MG63 (cell line): ENCODE measurements at regions not wholly inside any gene's neighbourhood (a gene's known extent, or its start where the extent isn't known, plus 50 kb on each side); places are given as distances from the start of the nearest gene placed in this dataset.

Experiments
- DNase-seq: peaks from one replicate; pipeline ENCODE4 v3.0.0-alpha.2; 2020
- H3K27me3 ChIP-seq: fragments of 250-450 bp; sonication (Bioruptor Pico); 2 replicates; pipeline ENCODE4 v1.5.1; 2020; ENCODE audit warnings: mild to moderate bottlenecking, moderate library complexity
- H3K36me3 ChIP-seq: fragments of 250-450 bp; sonication (Bioruptor Pico); 2 replicates; pipeline ENCODE4 v1.5.1; 2020; ENCODE audit warnings: mild to moderate bottlenecking, moderate library complexity
- H3K4me3 ChIP-seq: fragments of 250-450 bp; sonication (Bioruptor Pico); 2 replicates; pipeline ENCODE4 v1.5.1; 2020; ENCODE audit warnings: mild to moderate bottlenecking, moderate library complexity
- H3K9me3 ChIP-seq: fragments of 250-450 bp; sonication (Bioruptor Pico); 2 replicates; pipeline ENCODE4 v1.5.1; 2020; ENCODE audit warnings: mild to moderate bottlenecking, moderate library complexity

GRCh38 chr12:124494751-124495129 is 72.7 kb downstream of the NCOR2 start:
- Histone ChIP-seq H3K27me3 (no peaks in the 10 kb centered on the region), H3K36me3 (peaks cover 40% of the 10 kb centered on the region), H3K9me3 (no peaks in the 10 kb centered on the region), H3K4me3 (no peak overlapping the region)
- DNase-seq: no peak

GRCh38 chr12:124493809-124494750 is 73.3 kb downstream of the NCOR2 start:
- Histone ChIP-seq H3K4me3 (no peak overlapping the region), H3K36me3 (peaks cover 40% of the 10 kb centered on the region), H3K27me3 (no peaks in the 10 kb centered on the region), H3K9me3 (no peaks in the 10 kb centered on the region)
- DNase-seq: no peak

- DNase-seq: no peak
- no peaks in the 10 kb centered on the region for H3K9me3 ChIP-seq
- peaks cover 40% of the 10 kb centered on the region for H3K36me3 ChIP-seq
- H3K4me3 ChIP-seq: no peak overlapping the region
- H3K27me3 ChIP-seq: no peaks in the 10 kb centered on the region
Observed at GRCh38 chr12:124492879-124493808, 74.3 kb downstream of the NCOR2 start.

DNA sequence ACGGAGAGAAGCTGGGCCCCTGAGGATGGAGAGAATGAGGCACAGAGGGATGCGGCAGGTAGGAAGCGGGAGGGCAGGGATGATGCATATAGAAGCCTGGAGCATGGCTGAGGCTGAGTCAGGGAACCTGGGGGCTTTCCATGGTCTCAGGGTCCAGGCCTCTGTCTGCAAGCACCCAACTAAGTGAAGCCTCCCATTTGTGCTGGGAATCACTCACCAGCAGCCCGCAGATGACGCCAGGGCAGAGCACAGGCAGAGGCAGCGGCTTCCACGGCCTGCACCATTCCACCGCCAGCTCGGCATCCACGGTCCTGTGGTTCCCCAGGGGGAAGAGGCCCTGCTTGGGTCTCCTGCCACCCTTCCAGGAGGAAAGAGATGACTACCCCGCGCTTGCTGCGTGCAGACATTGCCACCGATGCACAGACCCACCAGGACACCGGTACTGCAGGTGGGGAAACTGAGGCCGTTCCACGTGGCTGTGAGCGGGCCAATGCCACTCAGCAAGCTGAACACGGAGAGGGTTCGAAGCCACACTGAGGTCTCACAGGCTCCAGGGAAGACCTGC is 75.5 kb downstream of the NCOR2 start:
- peaks cover 35% of the 10 kb centered on the region for H3K36me3 ChIP-seq
- H3K27me3 ChIP-seq: no peaks in the 10 kb centered on the region
- H3K4me3 ChIP-seq: no peak overlapping the region
- no peaks in the 10 kb centered on the region for H3K9me3 ChIP-seq
- no peak for DNase-seq

DNA sequence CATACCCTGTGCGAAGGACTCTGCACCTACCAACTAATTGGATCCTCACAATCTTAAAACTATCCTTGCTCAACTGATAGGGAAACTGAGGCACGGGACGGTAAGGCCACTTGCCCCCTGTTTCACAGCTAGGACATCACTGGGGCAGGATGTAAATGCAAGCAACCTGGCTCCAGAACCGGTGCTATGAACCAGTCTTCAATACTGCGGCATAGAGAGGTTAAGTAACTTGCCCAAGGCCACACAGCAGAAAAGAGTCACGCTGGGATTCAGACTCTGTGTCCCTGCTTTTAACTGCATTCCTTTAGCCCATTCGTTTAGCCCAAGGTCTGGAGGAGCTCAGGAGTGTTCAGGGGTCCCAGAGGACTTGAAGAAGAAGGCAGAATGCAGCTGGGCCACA is 76.1 kb downstream of the NCOR2 start:
- H3K9me3 ChIP-seq: no peaks in the 10 kb centered on the region
- H3K4me3 ChIP-seq: no peak overlapping the region
- no peak for DNase-seq
- no peaks in the 10 kb centered on the region for H3K27me3 ChIP-seq
- H3K36me3 ChIP-seq: peaks cover 33% of the 10 kb centered on the region

- H3K4me3 ChIP-seq: no peak overlapping the region
- peaks cover 33% of the 10 kb centered on the region for H3K36me3 ChIP-seq
- H3K9me3 ChIP-seq: no peaks in the 10 kb centered on the region
- no peaks in the 10 kb centered on the region for H3K27me3 ChIP-seq
- DNase-seq: no peak
Observed at GRCh38 chr12:124490584-124491305, 76.7 kb downstream of the NCOR2 start.

GRCh38 chr12:124489915-124490583 is 77.4 kb downstream of the NCOR2 start:
- H3K9me3 ChIP-seq: no peaks in the 10 kb centered on the region
- no peak for DNase-seq
- H3K36me3 ChIP-seq: peaks cover 35% of the 10 kb centered on the region
- no peaks in the 10 kb centered on the region for H3K27me3 ChIP-seq
- H3K4me3 ChIP-seq: no peak overlapping the region

GRCh38 chr12:124489220-124489619 is 78.2 kb downstream of the NCOR2 start:
- H3K9me3 ChIP-seq: no peaks in the 10 kb centered on the region
- DNase-seq: no peak
- no peaks in the 10 kb centered on the region for H3K27me3 ChIP-seq
- H3K36me3 ChIP-seq: peaks cover 38% of the 10 kb centered on the region
- H3K4me3 ChIP-seq: no peak overlapping the region

DNA sequence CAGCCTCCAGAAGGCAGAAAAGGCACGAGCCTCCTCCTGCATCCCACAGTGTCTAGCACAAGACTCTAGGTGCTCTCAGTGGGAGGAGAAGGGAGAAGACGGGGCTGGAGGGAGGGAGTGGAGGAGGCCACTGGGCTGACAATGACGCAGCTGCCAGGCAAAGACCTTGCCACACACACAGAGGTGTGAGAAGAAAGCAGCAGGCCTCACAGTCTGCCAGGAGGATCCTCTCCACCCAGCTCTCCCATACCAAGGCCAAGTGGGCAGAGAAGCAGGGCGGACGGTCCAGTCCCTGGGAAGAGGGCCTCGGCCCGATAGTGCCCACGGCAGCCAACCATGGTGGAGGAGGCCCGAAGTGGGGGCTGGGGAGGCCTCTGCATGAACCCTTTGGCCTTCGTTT is 78.9 kb downstream of the NCOR2 start:
- no peak for DNase-seq
- Histone ChIP-seq H3K27me3 (no peaks in the 10 kb centered on the region), H3K36me3 (peaks cover 34% of the 10 kb centered on the region), H3K4me3 (no peak overlapping the region), H3K9me3 (no peaks in the 10 kb centered on the region)

- no peak for DNase-seq
- H3K9me3 ChIP-seq: no peaks in the 10 kb centered on the region
- H3K4me3 ChIP-seq: no peak overlapping the region
- peaks cover 31% of the 10 kb centered on the region for H3K36me3 ChIP-seq
- no peaks in the 10 kb centered on the region for H3K27me3 ChIP-seq
Observed at GRCh38 chr12:124487834-124488165, 79.6 kb downstream of the NCOR2 start.

DNA sequence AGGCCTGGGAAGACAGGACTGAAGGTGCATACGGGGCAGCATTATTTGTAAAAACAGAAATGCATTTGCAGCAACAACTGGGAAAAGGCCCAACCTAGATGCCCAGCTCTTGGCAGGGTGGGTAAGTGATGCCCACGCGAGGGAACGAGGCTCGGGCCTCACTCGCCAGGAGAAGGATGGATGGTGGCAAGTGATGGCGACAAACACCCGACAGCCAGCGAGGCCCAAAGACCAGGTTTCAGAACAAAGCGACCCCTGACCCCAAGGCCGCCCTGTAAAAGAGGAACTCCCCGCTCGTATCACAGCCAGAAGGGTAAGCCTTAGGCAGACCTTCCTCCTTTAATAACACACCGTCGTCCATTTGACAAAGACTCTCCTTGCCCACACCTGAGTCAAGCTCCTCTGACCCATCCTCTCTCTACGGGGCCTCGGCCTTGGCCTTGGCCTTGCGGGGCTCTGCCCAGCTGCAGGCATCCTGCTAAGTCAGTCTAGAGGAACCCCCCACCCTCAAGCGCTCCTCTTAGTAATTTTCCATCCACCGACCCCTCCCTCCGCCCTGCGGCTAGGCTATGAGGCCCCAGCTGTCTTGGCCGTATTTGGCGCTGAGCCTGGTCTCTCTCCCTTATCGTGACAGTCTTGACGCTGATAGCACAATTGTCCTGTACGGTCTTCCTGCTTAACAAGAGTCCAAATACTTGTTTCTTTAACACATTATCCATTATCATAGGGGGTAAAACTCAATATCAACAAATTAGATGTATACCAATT is 80.2 kb downstream of the NCOR2 start:
- Histone ChIP-seq H3K36me3 (peaks cover 28% of the 10 kb centered on the region), H3K27me3 (no peaks in the 10 kb centered on the region), H3K9me3 (no peaks in the 10 kb centered on the region), H3K4me3 (no peak overlapping the region)
- DNase-seq: no peak

- DNase-seq: no peak
- Histone ChIP-seq H3K36me3 (peaks cover 22% of the 10 kb centered on the region), H3K4me3 (no peak overlapping the region), H3K27me3 (no peaks in the 10 kb centered on the region), H3K9me3 (no peaks in the 10 kb centered on the region)
Observed at GRCh38 chr12:124486346-124486963, 81.0 kb downstream of the NCOR2 start.

DNA sequence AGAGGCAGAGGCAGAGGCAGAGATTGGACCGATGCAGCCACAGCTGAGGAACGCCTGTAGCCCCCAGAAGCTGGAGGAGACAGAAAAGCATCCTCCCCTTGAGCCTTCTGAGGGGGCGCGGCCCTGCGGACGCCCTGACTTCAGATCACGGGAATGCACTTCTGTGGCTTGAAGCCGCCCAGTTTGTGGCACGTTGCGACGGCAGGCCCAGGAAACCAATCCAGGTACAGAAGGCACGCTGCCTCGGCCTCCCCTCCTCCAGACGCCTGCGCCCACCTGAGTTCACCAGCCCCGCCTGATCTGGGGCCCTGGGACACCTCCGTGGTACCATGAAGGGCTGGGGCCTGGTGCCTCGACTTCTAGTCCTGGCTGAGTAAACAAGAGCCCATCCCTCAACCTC is 82.0 kb downstream of the NCOR2 start:
- no peaks in the 10 kb centered on the region for H3K27me3 ChIP-seq
- H3K9me3 ChIP-seq: no peaks in the 10 kb centered on the region
- no peak for DNase-seq
- no peak overlapping the region for H3K4me3 ChIP-seq
- H3K36me3 ChIP-seq: peaks cover 15% of the 10 kb centered on the region

DNA sequence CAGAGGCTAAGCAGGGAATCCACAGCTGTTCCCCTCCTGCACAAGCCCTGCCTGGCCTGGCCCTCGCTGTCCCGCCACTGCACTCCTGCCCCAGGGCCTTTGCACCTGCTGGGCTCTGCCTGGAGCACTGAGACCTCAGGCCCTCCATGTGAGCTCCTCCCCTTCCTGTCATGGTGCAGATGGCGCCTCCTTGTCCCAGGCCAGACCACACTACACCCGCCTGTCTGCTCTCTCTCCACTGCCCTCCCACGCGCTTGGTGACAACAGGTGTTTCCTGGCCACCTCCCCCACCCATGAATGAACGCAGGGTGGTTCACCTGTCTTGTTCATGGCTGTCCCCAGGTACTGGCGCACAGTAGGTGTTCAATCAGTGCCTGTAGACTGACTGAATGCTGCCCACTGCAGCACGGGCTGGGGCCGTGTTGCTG is 82.9 kb downstream of the NCOR2 start:
- no peak for DNase-seq
- Histone ChIP-seq H3K9me3 (no peaks in the 10 kb centered on the region), H3K27me3 (no peaks in the 10 kb centered on the region), H3K4me3 (no peak overlapping the region), H3K36me3 (peaks cover 19% of the 10 kb centered on the region)

- Histone ChIP-seq H3K9me3 (no peaks in the 10 kb centered on the region), H3K27me3 (no peaks in the 10 kb centered on the region), H3K4me3 (no peak overlapping the region), H3K36me3 (peaks cover 24% of the 10 kb centered on the region)
- DNase-seq: no peak
Observed at GRCh38 chr12:124484067-124484466, 83.3 kb downstream of the NCOR2 start.
